ENCODE measurements at regions not wholly inside any gene's neighbourhood (a gene's known extent, or its start where the extent isn't known, plus 50 kb on each side); places are given as distances from the start of the nearest gene placed in this dataset.
A peak's percentile ranks its signal among the peaks of the same experiment; 100 is the strongest.

GRCh38 chr3:102225407-102226132, 209.2 kb upstream of the ZPLD1 start:
- TF ChIP-seq POLR2A (IDR thresholded peaks at IDR 0.05) = no peak
- TF ChIP-seq CTCF (IDR thresholded peaks at IDR 0.05) = peak; percentile 19 to 56 (median 51)
- no peak for TF ChIP-seq POLR2AphosphoS5 (IDR thresholded peaks at IDR 0.05; ENCODE audit: insufficient read depth in 1 of 2, low read depth in 1 of 2)
